K562 (cell line): ENCODE measurements at regions not wholly inside any gene's neighbourhood (a gene's known extent, or its start where the extent isn't known, plus 50 kb on each side); places are given as distances from the start of the nearest gene placed in this dataset.

Experiments used
- CHD4 ChIP-seq: fragments of 200-600 bp; sonication (generic); IDR thresholded peaks from 3 replicates; pipeline ENCODE4 v1.6.1; 2012; ENCODE audit warnings: low read depth, mild to moderate bottlenecking, mixed read lengths, low read length, inconsistent platforms; ENCODE audit not compliant: insufficient read depth, insufficient replicate concordance, poor library complexity, severe bottlenecking
- EHMT2 ChIP-seq: fragments of 450-650 bp; IDR thresholded peaks from 2 replicates; pipeline ENCODE4 v1.6.1; 2018; ENCODE audit warnings: antibody characterized with exemption
- JUND ChIP-seq, 2 experiments: IDR thresholded peaks; 2 replicates in 1 of 2; 3 replicates in 1 of 2; pipeline ENCODE4 v1.6.1; 2011; ENCODE audit warnings: borderline replicate concordance in 2 of 2, low read depth in 2 of 2, low read length in 2 of 2, improper control_type of control experiment in 1 of 2, missing biosample characterization in 1 of 2, missing genetic modification characterization in 1 of 2, missing genetic modification reagents in 1 of 2
- NFRKB ChIP-seq: fragments of 450-650 bp; IDR thresholded peaks from 2 replicates; pipeline ENCODE4 v1.6.1; 2016; ENCODE audit warnings: low read depth
- ZNF121 ChIP-seq: sonication (generic); formaldehyde crosslinking; conservative IDR thresholded peaks from 2 replicates; pipeline ENCODE4 v1.8.0; 2022; ENCODE audit warnings: missing genetic modification reagents
- TF ChIP-seq, protein P1 (sequence below), 3 experiments: IDR thresholded peaks in 2 of 3; conservative IDR thresholded peaks in 1 of 3; 2 replicates each; pipeline ENCODE4 v1.5.1; 2011 to 2012; ENCODE audit warnings: low read length in 3 of 3, mild to moderate bottlenecking in 3 of 3, control low read depth in 2 of 3, improper control_type of control experiment in 1 of 3, inconsistent platforms in 1 of 3, low read depth in 1 of 3, mixed read lengths in 1 of 3, moderate library complexity in 1 of 3; ENCODE audit not compliant: insufficient read depth in 2 of 3

DNA sequence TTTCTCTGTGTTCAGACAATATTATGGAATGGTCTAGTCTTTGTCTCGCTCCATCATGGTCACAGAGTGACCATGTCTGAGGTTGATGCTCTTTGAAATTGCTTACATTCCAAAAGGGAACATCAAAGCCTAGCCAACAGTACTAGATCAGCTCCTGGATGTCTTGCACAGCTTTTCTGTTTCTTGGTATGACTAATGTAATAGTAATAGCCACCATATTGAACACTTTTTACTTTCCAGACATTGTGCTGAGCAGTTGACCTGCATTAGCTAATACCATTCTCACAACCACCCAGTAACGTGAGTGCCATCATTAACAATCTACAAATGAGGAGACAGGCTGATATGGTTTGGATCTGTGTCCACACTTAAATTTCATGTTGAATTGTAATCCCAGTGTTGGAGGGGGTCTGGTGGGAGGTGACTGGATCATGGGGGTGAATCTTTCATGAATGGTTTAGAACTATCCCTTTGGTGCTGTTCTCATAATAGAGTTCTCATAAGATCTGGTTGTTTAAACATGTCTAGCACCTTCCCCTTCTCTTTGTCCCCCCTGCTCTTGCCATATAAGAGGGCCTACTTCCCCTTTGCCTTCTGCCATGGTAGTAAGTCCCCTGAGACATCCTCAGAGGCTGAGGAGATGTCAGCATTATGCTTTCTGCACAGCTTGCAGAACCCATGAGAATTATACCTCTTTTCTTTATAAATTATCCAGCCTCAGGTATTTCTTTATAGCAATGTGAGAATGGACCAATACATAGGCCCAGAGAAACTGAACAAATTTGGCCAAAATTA, 577.5 kb upstream of the CLINT1 start:
- TF ChIP-seq, protein P1, sequence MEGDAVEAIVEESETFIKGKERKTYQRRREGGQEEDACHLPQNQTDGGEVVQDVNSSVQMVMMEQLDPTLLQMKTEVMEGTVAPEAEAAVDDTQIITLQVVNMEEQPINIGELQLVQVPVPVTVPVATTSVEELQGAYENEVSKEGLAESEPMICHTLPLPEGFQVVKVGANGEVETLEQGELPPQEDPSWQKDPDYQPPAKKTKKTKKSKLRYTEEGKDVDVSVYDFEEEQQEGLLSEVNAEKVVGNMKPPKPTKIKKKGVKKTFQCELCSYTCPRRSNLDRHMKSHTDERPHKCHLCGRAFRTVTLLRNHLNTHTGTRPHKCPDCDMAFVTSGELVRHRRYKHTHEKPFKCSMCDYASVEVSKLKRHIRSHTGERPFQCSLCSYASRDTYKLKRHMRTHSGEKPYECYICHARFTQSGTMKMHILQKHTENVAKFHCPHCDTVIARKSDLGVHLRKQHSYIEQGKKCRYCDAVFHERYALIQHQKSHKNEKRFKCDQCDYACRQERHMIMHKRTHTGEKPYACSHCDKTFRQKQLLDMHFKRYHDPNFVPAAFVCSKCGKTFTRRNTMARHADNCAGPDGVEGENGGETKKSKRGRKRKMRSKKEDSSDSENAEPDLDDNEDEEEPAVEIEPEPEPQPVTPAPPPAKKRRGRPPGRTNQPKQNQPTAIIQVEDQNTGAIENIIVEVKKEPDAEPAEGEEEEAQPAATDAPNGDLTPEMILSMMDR (IDR thresholded peaks at IDR 0.05 in 2 of 3, conservative IDR thresholded peaks at IDR 0.05 in 1 of 3; ENCODE audit: insufficient read depth in 2 of 3, low read depth in 1 of 3, low read length in 3 of 3): no peak
- TF ChIP-seq JUND (IDR thresholded peaks at IDR 0.05; ENCODE audit: borderline replicate concordance, low read depth, low read length): no peak
- TF ChIP-seq JUND (tag; IDR thresholded peaks at IDR 0.05; ENCODE audit: borderline replicate concordance, low read depth, low read length): no peak
- no peak for TF ChIP-seq CHD4
- TF ChIP-seq ZNF121 (CRISPR knock-in tag): no peak
- no peak for TF ChIP-seq NFRKB
- no peak for TF ChIP-seq EHMT2
